Gastroesophageal sphincter (tissue), 4 donors: ENCODE measurements at regions not wholly inside any gene's neighbourhood (a gene's known extent, or its start where the extent isn't known, plus 50 kb on each side); places are given as distances from the start of the nearest gene placed in this dataset.

ENCODE experiments used
- ATAC-seq: fragments of 150-250 bp; one replicate; pipeline ENCODE4 v1.9.1; 2016; ENCODE audit warnings: mild to moderate bottlenecking, moderate library complexity
- H3K27ac ChIP-seq, 4 donors: fragments of 200-600 bp; sonication (generic) in 3 of 4; 1 replicate in 3 of 4; 2 replicates in 1 of 4; pipeline ENCODE4 v1.5.1; 2016 to 2019
- H3K27me3 ChIP-seq: fragments of 200-600 bp; sonication (generic); one replicate; pipeline ENCODE4 v1.5.1; 2019
- H3K36me3 ChIP-seq, 2 donors: fragments of 200-600 bp; sonication (generic); one replicate each; pipeline ENCODE4 v1.5.1; 2019; ENCODE audit warnings: control low read depth in 1 of 2
- H3K4me1 ChIP-seq, 3 donors: fragments of 200-600 bp; sonication (generic); 1 replicate in 2 of 3; 2 replicates in 1 of 3; pipeline ENCODE4 v1.5.1; 2016 to 2019; ENCODE audit warnings: control low read depth in 2 of 3
- H3K4me3 ChIP-seq, 2 donors: fragments of 200-600 bp; sonication (generic); one replicate each; pipeline ENCODE4 v1.5.1; 2019; ENCODE audit warnings: mild to moderate bottlenecking in 1 of 2, moderate library complexity in 1 of 2
- H3K9me3 ChIP-seq, 3 donors: fragments of 200-600 bp; sonication (generic); one replicate each; pipeline ENCODE4 v1.5.1; 2017 to 2019; ENCODE audit warnings: control low read depth in 2 of 3
- CTCF ChIP-seq, 4 experiments: fragments of 200-600 bp in 2 of 4; fragments of 450-650 bp in 2 of 4; sonication (generic) in 1 of 4; IDR thresholded peaks; one replicate each; pipeline ENCODE4 v1.5.1; 2017 to 2019; ENCODE audit warnings: antibody characterized with exemption in 4 of 4, mild to moderate bottlenecking in 2 of 4, moderate library complexity in 2 of 4
- EP300 ChIP-seq: sonication (generic); formaldehyde crosslinking; IDR thresholded peaks from one replicate; pipeline ENCODE4 v1.6.1; 2017; ENCODE audit warnings: antibody characterized with exemption, mild to moderate bottlenecking
- POLR2A ChIP-seq, 2 donors: fragments of 450-650 bp; IDR thresholded peaks; one replicate each; pipeline ENCODE4 v1.6.1; 2017; ENCODE audit warnings: antibody characterized with exemption in 2 of 2, mild to moderate bottlenecking in 2 of 2, moderate library complexity in 1 of 2
- POLR2AphosphoS5 ChIP-seq: sonication (generic); formaldehyde crosslinking; IDR thresholded peaks from one replicate; pipeline ENCODE4 v1.6.1; 2017; ENCODE audit warnings: antibody characterized with exemption
- WGBS, 2 donors: methylation state at CpG; one replicate each; pipeline ENCODE4 v1.1.5; 2018; ENCODE audit warnings: low coverage in 1 of 2; 5-methylcytosine and 5-hydroxymethylcytosine counted together

GRCh38 chr5:155252717-155253116, 239.2 kb downstream of the KIF4B start:
- Histone ChIP-seq H3K27me3 (no peaks in the 10 kb centered on the region), H3K36me3 (no peaks in the 10 kb centered on the region), H3K27ac (no peak overlapping the region), H3K9me3 (no peaks in the 10 kb centered on the region), H3K4me3 (no peak overlapping the region), H3K4me1 (no peaks in the 10 kb centered on the region)
- WGBS, 2 donors = 71 to 91% methylated on average over 3 of the region's 3 CpGs
- TF ChIP-seq POLR2AphosphoS5 (no peak), CTCF (IDR thresholded peaks at IDR 0.05) (no peak), POLR2A (IDR thresholded peaks at IDR 0.05) (no peak), EP300 (no peak)
- no peak for ATAC-seq

GRCh38 chr5:155254399-155254798, 240.8 kb downstream of the KIF4B start:
- WGBS, 2 donors = 33 to 48% methylated on average over 1 to 2 of the region's 2 CpGs
- Histone ChIP-seq H3K4me1 (no peaks in the 10 kb centered on the region), H3K27ac (no peak overlapping the region), H3K36me3 (no peaks in the 10 kb centered on the region), H3K9me3 (no peaks in the 10 kb centered on the region), H3K27me3 (no peaks in the 10 kb centered on the region), H3K4me3 (no peak overlapping the region)
- ATAC-seq = no peak
- no peak for TF ChIP-seq CTCF (IDR thresholded peaks at IDR 0.05)
- no peak for TF ChIP-seq EP300
- no peak for TF ChIP-seq POLR2AphosphoS5
- TF ChIP-seq POLR2A (IDR thresholded peaks at IDR 0.05) = no peak

- H3K27ac ChIP-seq = no peak overlapping the region
- ATAC-seq = no peak
- H3K4me3 ChIP-seq = no peak overlapping the region
- no peak for TF ChIP-seq CTCF (IDR thresholded peaks at IDR 0.05)
- TF ChIP-seq POLR2AphosphoS5 = no peak
- no peak for TF ChIP-seq POLR2A (IDR thresholded peaks at IDR 0.05)
- no peak for TF ChIP-seq EP300
- H3K4me1 ChIP-seq = no peaks in the 10 kb centered on the region
- H3K36me3 ChIP-seq = no peaks in the 10 kb centered on the region
- H3K9me3 ChIP-seq = no peaks in the 10 kb centered on the region
- 31 to 37% methylated on average over 2 to 3 of the region's 6 CpGs for WGBS, 2 donors
- H3K27me3 ChIP-seq = no peaks in the 10 kb centered on the region
These were observed 244.6 kb downstream of the KIF4B start for GRCh38 chr5:155258161-155258560.

- Histone ChIP-seq H3K4me3 (no peak overlapping the region), H3K4me1 (no peaks in the 10 kb centered on the region), H3K9me3 (no peaks in the 10 kb centered on the region), H3K36me3 (no peaks in the 10 kb centered on the region), H3K27me3 (no peaks in the 10 kb centered on the region), H3K27ac (no peak overlapping the region)
- 71 to 100% methylated on average over 3 to 4 of the region's 5 CpGs for WGBS, 2 donors
- no peak for ATAC-seq
- no peak for TF ChIP-seq CTCF (IDR thresholded peaks at IDR 0.05)
- TF ChIP-seq POLR2A (IDR thresholded peaks at IDR 0.05) = no peak
- TF ChIP-seq POLR2AphosphoS5 = no peak
- no peak for TF ChIP-seq EP300
These were observed 246.1 kb downstream of the KIF4B start for GRCh38 chr5:155259648-155260047.

GRCh38 chr5:155260798-155261197, 247.2 kb downstream of the KIF4B start:
- WGBS, 2 donors = 69 to 72% methylated on average over 2 to 3 of the region's 3 CpGs
- no peak for ATAC-seq
- no peak overlapping the region for H3K4me3 ChIP-seq
- H3K4me1 ChIP-seq = no peaks in the 10 kb centered on the region
- no peaks in the 10 kb centered on the region for H3K36me3 ChIP-seq
- H3K27me3 ChIP-seq = no peaks in the 10 kb centered on the region
- TF ChIP-seq POLR2A (IDR thresholded peaks at IDR 0.05) (no peak), EP300 (no peak), POLR2AphosphoS5 (no peak), CTCF (IDR thresholded peaks at IDR 0.05) (no peak)
- H3K27ac ChIP-seq = no peak overlapping the region
- H3K9me3 ChIP-seq = no peaks in the 10 kb centered on the region
